ENCODE measurements at regions not wholly inside any gene's neighbourhood (a gene's known extent, or its start where the extent isn't known, plus 50 kb on each side); places are given as distances from the start of the nearest gene placed in this dataset.

DNA sequence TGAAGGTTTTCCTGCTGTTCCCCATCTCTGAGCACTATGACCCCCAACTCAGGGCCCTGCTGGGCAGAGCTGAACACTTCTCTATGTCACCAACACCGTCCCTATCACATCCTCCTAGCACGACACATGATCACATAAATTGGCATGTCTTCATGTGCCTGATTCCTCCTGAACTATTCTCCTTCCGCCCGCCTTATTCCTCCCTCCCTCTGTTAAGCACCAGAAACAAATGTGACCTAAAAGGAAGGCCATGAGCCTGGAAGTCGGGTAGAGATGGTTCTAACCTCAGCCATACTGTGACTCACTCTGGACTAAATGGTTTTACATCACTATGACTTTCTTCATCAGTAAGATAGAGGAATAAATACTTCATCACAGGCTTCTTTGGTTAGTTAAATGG, 80.8 kb upstream of the DYNLRB2 start:
- no peaks in the 10 kb centered on the region for H3K4me1 ChIP-seq (ENCODE audit: control insufficient read depth in 2 of 2, insufficient read depth in 2 of 2, low read length in 2 of 2)
- H3K9ac ChIP-seq (ENCODE audit: low read depth in 1 of 2, low read length in 2 of 2) = no peak overlapping the region
- no peaks in the 10 kb centered on the region for H3K9me3 ChIP-seq (ENCODE audit: control insufficient read depth in 2 of 2, low read length in 2 of 2)
- H3K27ac ChIP-seq (ENCODE audit: low read depth in 2 of 2, low read length in 2 of 2) = no peak overlapping the region
- no peak overlapping the region for H3K4me3 ChIP-seq (ENCODE audit: low read length in 2 of 2)
- no peaks in the 10 kb centered on the region for H3K36me3 ChIP-seq (ENCODE audit: control insufficient read depth in 2 of 2, insufficient read depth in 2 of 2, low read length in 2 of 2)
- H3K27me3 ChIP-seq (ENCODE audit: control insufficient read depth in 2 of 2, insufficient read depth in 2 of 2, low read length in 2 of 2) = no peaks in the 10 kb centered on the region

DNA sequence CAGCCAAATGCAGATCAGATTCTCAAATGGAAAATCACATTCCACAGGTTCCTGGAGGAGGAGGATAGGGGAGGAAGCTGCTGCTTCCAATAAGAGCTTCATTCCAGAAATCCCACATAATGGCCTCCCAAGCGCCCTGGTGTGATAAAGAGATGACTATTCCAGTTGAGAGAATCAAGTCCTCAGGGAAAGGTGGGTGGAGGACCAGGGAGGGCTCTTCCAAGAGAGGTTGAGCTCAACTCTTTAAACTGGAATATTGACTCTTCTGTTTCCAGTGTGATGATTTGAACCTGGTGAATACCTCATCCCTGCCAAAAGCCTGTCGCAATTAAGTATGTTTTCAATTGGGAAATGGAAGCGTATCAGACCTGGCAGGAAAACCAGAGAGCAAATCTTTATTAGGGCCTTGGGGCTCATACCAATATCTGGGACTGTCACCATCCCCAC, 81.4 kb upstream of the DYNLRB2 start:
- Histone ChIP-seq H3K27ac (ENCODE audit: low read depth in 2 of 2, low read length in 2 of 2) (no peak overlapping the region), H3K9ac (ENCODE audit: low read depth in 1 of 2, low read length in 2 of 2) (no peak overlapping the region), H3K27me3 (ENCODE audit: control insufficient read depth in 2 of 2, insufficient read depth in 2 of 2, low read length in 2 of 2) (no peaks in the 10 kb centered on the region), H3K4me3 (ENCODE audit: low read length in 2 of 2) (no peak overlapping the region), H3K36me3 (ENCODE audit: control insufficient read depth in 2 of 2, insufficient read depth in 2 of 2, low read length in 2 of 2) (no peaks in the 10 kb centered on the region), H3K9me3 (ENCODE audit: control insufficient read depth in 2 of 2, low read length in 2 of 2) (no peaks in the 10 kb centered on the region), H3K4me1 (ENCODE audit: control insufficient read depth in 2 of 2, insufficient read depth in 2 of 2, low read length in 2 of 2) (no peaks in the 10 kb centered on the region)

DNA sequence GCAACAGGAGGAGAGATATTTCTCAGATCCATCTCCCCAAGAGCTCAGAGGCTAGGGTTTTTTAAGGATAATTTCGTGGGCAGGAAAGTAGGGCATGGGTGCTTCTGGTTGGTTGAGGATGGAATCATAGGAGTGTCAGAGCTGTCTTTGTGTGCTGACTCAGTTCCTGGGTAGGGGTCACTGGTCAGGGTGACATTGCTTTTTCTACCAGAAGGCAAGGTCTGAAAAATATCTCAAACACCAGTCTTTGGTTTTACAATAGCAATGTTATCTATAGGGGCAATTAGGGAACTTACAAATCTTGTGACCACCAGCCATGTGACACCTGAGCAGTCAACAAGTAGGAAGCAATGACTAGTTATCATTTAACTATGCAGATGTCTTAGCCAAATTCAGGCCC, 82.9 kb upstream of the DYNLRB2 start:
- Histone ChIP-seq H3K27me3 (ENCODE audit: control insufficient read depth in 2 of 2, insufficient read depth in 2 of 2, low read length in 2 of 2) (no peaks in the 10 kb centered on the region), H3K27ac (ENCODE audit: low read depth in 2 of 2, low read length in 2 of 2) (no peak overlapping the region), H3K36me3 (ENCODE audit: control insufficient read depth in 2 of 2, insufficient read depth in 2 of 2, low read length in 2 of 2) (no peaks in the 10 kb centered on the region), H3K9me3 (ENCODE audit: control insufficient read depth in 2 of 2, low read length in 2 of 2) (no peaks in the 10 kb centered on the region), H3K9ac (ENCODE audit: low read depth in 1 of 2, low read length in 2 of 2) (no peak overlapping the region), H3K4me1 (ENCODE audit: control insufficient read depth in 2 of 2, insufficient read depth in 2 of 2, low read length in 2 of 2) (no peaks in the 10 kb centered on the region), H3K4me3 (ENCODE audit: low read length in 2 of 2) (no peak overlapping the region)

DNA sequence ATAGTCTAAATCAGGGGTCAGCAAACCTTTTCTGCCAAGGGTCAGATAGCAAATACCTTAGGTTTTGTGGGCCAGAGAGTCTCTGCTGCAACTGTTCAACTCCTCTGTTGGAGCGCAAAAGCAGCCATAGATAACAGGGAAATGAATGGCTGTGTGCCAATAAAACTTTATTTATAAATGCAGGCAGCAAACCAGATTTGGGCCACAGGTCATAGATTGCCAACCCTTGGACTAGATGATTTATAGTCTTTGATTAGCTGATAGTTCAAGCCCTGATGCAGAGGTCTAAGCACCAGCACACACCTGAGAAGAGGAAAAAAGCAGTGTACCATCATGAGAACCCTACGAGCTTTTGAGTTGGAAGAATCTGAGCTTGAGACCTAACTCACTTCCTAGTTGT, 86.0 kb upstream of the DYNLRB2 start:
- Histone ChIP-seq H3K9me3 (ENCODE audit: control insufficient read depth in 2 of 2, low read length in 2 of 2) (no peaks in the 10 kb centered on the region), H3K4me1 (ENCODE audit: control insufficient read depth in 2 of 2, insufficient read depth in 2 of 2, low read length in 2 of 2) (no peaks in the 10 kb centered on the region), H3K9ac (ENCODE audit: low read depth in 1 of 2, low read length in 2 of 2) (no peak overlapping the region), H3K27ac (ENCODE audit: low read depth in 2 of 2, low read length in 2 of 2) (no peak overlapping the region), H3K27me3 (ENCODE audit: control insufficient read depth in 2 of 2, insufficient read depth in 2 of 2, low read length in 2 of 2) (no peaks in the 10 kb centered on the region), H3K36me3 (ENCODE audit: control insufficient read depth in 2 of 2, insufficient read depth in 2 of 2, low read length in 2 of 2) (no peaks in the 10 kb centered on the region), H3K4me3 (ENCODE audit: low read length in 2 of 2) (no peak overlapping the region)

DNA sequence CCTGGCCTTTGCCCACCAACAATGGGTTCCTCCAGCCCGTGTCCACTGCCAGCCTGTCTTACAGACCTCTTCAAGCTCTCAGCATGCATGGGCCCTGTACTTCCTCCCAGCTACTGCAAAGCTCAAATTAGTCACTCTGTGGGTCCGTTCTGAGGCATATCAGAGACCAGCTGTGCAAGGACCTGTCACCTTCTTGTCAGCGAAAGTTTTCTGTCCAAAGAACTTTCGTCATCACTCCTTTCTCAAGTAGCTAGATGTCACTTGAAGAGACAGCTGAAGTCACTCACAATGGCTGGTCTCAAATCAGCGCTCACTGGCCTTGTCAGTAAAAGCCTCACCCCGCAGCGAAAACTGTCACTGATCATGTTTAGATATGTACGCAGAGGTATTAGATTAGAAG, 91.4 kb upstream of the DYNLRB2 start:
- no peak overlapping the region for H3K9ac ChIP-seq (ENCODE audit: low read depth in 1 of 2, low read length in 2 of 2)
- no peaks in the 10 kb centered on the region for H3K4me1 ChIP-seq (ENCODE audit: control insufficient read depth in 2 of 2, insufficient read depth in 2 of 2, low read length in 2 of 2)
- no peaks in the 10 kb centered on the region for H3K9me3 ChIP-seq (ENCODE audit: control insufficient read depth in 2 of 2, low read length in 2 of 2)
- H3K27ac ChIP-seq (ENCODE audit: low read depth in 2 of 2, low read length in 2 of 2) = no peak overlapping the region
- no peak overlapping the region for H3K4me3 ChIP-seq (ENCODE audit: low read length in 2 of 2)
- no peaks in the 10 kb centered on the region for H3K27me3 ChIP-seq (ENCODE audit: control insufficient read depth in 2 of 2, insufficient read depth in 2 of 2, low read length in 2 of 2)
- no peaks in the 10 kb centered on the region for H3K36me3 ChIP-seq (ENCODE audit: control insufficient read depth in 2 of 2, insufficient read depth in 2 of 2, low read length in 2 of 2)

DNA sequence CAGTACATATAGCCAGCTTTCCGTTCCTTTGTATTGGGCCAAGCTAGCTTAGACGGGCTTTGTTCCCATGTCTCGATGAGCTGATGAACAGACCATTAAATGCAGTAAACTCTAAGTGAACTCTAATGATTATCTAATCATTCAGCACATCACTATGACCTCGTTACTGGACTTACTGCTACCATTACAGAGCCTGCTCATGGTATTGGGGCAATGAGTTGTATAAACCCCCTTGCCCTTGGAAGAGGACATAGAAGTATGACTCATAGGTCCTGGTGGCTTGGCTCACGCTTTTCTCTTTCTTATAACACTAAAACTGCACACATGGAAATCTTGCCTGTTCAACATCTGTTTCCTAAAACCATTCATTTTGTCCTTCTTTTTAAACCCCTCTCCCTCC, 93.6 kb upstream of the DYNLRB2 start:
- H3K27ac ChIP-seq (ENCODE audit: low read depth in 2 of 2, low read length in 2 of 2) = no peak overlapping the region
- H3K4me3 ChIP-seq (ENCODE audit: low read length in 2 of 2) = no peak overlapping the region
- no peaks in the 10 kb centered on the region for H3K36me3 ChIP-seq (ENCODE audit: control insufficient read depth in 2 of 2, insufficient read depth in 2 of 2, low read length in 2 of 2)
- no peak overlapping the region for H3K9ac ChIP-seq (ENCODE audit: low read depth in 1 of 2, low read length in 2 of 2)
- peaks cover 0 to 2% of the 10 kb centered on the region in 2 donors for H3K27me3 ChIP-seq (ENCODE audit: control insufficient read depth in 2 of 2, insufficient read depth in 2 of 2, low read length in 2 of 2)
- no peaks in the 10 kb centered on the region for H3K4me1 ChIP-seq (ENCODE audit: control insufficient read depth in 2 of 2, insufficient read depth in 2 of 2, low read length in 2 of 2)
- H3K9me3 ChIP-seq (ENCODE audit: control insufficient read depth in 2 of 2, low read length in 2 of 2) = no peaks in the 10 kb centered on the region

DNA sequence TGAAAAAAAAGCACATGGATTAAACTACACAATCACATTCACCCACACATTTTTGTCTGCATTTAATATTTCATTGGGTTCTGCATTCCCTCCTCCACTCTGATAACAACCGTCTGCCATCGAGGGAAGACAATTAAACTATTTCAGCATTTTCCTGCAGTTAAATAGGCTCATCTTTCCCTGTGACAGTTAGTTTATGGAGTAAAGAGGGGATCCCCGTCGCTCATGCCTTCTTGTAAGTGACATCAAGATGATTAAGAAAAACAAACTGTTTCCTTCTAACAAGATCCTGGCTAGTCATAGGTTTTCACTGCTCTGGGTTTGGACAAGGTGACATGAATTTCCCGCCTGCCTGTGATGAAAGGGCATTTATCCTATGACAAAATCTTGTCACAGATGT, 98.0 kb upstream of the DYNLRB2 start:
- H3K9me3 ChIP-seq (ENCODE audit: control insufficient read depth in 2 of 2, low read length in 2 of 2) = no peaks in the 10 kb centered on the region
- no peaks in the 10 kb centered on the region for H3K36me3 ChIP-seq (ENCODE audit: control insufficient read depth in 2 of 2, insufficient read depth in 2 of 2, low read length in 2 of 2)
- H3K9ac ChIP-seq (ENCODE audit: low read depth in 1 of 2, low read length in 2 of 2) = no peak overlapping the region
- H3K4me3 ChIP-seq (ENCODE audit: low read length in 2 of 2) = no peak overlapping the region
- H3K27me3 ChIP-seq (ENCODE audit: control insufficient read depth in 2 of 2, insufficient read depth in 2 of 2, low read length in 2 of 2) = peaks cover 0 to 2% of the 10 kb centered on the region in 2 donors
- no peaks in the 10 kb centered on the region for H3K4me1 ChIP-seq (ENCODE audit: control insufficient read depth in 2 of 2, insufficient read depth in 2 of 2, low read length in 2 of 2)
- H3K27ac ChIP-seq (ENCODE audit: low read depth in 2 of 2, low read length in 2 of 2) = no peak overlapping the region

DNA sequence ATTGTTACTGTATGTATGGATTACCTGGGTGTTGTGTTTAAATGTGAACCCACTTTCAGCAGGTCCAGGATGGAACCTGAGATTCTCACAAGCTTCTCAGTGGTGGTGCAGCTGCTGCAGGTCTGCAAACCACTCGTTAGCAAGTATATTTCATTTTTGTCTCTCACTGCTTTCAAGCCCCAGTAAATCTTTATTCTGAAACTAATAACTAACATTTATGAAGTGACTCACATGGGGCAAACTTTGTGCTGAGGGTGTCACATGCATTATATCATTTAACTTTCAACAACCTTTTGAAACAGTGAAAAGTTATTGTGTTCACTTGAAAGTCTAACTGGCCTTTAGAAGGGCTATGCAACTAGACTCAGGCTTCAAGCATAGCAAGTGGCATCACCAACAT, 98.9 kb upstream of the DYNLRB2 start:
- no peak overlapping the region for H3K9ac ChIP-seq (ENCODE audit: low read depth in 1 of 2, low read length in 2 of 2)
- no peak overlapping the region for H3K4me3 ChIP-seq (ENCODE audit: low read length in 2 of 2)
- H3K27ac ChIP-seq (ENCODE audit: low read depth in 2 of 2, low read length in 2 of 2) = no peak overlapping the region
- no peaks in the 10 kb centered on the region for H3K36me3 ChIP-seq (ENCODE audit: control insufficient read depth in 2 of 2, insufficient read depth in 2 of 2, low read length in 2 of 2)
- peaks cover 0 to 2% of the 10 kb centered on the region in 2 donors for H3K27me3 ChIP-seq (ENCODE audit: control insufficient read depth in 2 of 2, insufficient read depth in 2 of 2, low read length in 2 of 2)
- H3K4me1 ChIP-seq (ENCODE audit: control insufficient read depth in 2 of 2, insufficient read depth in 2 of 2, low read length in 2 of 2) = no peaks in the 10 kb centered on the region
- no peaks in the 10 kb centered on the region for H3K9me3 ChIP-seq (ENCODE audit: control insufficient read depth in 2 of 2, low read length in 2 of 2)

DNA sequence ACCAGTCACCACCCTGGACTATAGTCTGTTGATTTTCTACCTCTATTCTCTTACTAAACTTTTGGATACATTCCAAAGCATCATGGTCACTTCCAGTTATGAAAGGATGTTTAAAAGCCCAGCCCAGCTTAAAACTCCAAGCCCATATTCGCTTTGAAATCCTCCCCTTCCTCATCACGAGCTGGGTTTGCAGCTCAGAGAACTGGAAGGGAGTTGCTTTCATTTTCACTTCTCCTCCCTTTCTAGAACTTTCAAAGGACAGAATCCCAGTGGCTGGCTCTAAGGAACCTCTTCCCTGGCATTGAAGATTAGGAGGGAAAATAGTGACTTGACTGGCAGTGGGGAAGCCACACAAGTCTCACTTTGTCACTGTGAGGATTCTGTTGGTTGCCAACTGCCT, 100.1 kb upstream of the DYNLRB2 start:
- Histone ChIP-seq H3K9me3 (ENCODE audit: control insufficient read depth in 2 of 2, low read length in 2 of 2) (no peaks in the 10 kb centered on the region), H3K4me3 (ENCODE audit: low read length in 2 of 2) (no peak overlapping the region), H3K9ac (ENCODE audit: low read depth in 1 of 2, low read length in 2 of 2) (no peak overlapping the region)

DNA sequence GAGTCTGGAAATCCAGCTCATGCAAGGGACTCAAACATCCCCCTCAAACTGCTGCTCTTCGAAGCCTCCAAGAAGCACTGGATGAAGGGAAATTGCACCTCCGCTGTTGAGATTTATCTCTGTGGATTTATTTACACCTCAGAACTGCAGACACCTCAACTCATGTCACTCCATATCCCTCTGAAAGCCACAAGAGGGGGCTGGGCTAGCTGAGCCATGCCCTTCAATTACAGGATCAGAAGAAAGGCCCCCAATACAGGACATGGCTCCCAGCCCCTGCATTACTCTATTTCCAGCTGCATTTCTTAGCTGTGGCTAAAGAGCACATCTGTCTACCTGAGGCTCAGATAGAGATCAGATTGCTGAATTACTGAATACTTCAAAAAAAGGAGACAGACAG, 103.1 kb upstream of the DYNLRB2 start:
- H3K27ac ChIP-seq (ENCODE audit: low read depth in 2 of 2, low read length in 2 of 2) = no peak overlapping the region
- H3K4me1 ChIP-seq (ENCODE audit: control insufficient read depth in 2 of 2, insufficient read depth in 2 of 2, low read length in 2 of 2) = no peaks in the 10 kb centered on the region
- H3K36me3 ChIP-seq (ENCODE audit: control insufficient read depth in 2 of 2, insufficient read depth in 2 of 2, low read length in 2 of 2) = no peaks in the 10 kb centered on the region
- no peak overlapping the region for H3K9ac ChIP-seq (ENCODE audit: low read depth in 1 of 2, low read length in 2 of 2)
- no peaks in the 10 kb centered on the region for H3K27me3 ChIP-seq (ENCODE audit: control insufficient read depth in 2 of 2, insufficient read depth in 2 of 2, low read length in 2 of 2)
- H3K4me3 ChIP-seq (ENCODE audit: low read length in 2 of 2) = no peak overlapping the region
- H3K9me3 ChIP-seq (ENCODE audit: control insufficient read depth in 2 of 2, low read length in 2 of 2) = no peaks in the 10 kb centered on the region

More for the DNA sequence above, 100.1 kb upstream of the DYNLRB2 start:
- Histone ChIP-seq H3K27ac (ENCODE audit: low read depth in 2 of 2, low read length in 2 of 2) (no peak overlapping the region), H3K36me3 (ENCODE audit: control insufficient read depth in 2 of 2, insufficient read depth in 2 of 2, low read length in 2 of 2) (no peaks in the 10 kb centered on the region), H3K27me3 (ENCODE audit: control insufficient read depth in 2 of 2, insufficient read depth in 2 of 2, low read length in 2 of 2) (peaks cover 0 to 2% of the 10 kb centered on the region in 2 donors), H3K4me1 (ENCODE audit: control insufficient read depth in 2 of 2, insufficient read depth in 2 of 2, low read length in 2 of 2) (no peaks in the 10 kb centered on the region)

DNA sequence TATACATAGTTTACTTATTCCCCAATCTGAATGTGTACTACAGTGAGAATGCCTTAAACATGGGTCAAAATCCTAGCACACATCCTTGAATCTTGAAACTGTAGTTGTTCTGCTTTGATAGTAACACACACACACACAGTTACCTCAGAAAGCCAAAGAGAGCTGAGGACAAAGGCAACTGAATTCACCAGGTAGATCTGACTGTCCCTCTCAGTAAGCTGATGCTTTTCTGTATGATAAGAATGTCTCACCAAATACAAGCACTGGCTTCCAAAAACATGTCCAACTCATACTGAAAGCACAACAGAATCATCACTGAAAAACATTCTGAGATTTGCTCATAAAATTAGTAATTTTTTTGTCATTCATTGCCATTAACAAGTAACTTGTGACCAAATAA, 104.3 kb upstream of the DYNLRB2 start:
- Histone ChIP-seq H3K4me1 (ENCODE audit: control insufficient read depth in 2 of 2, insufficient read depth in 2 of 2, low read length in 2 of 2) (no peaks in the 10 kb centered on the region), H3K9ac (ENCODE audit: low read depth in 1 of 2, low read length in 2 of 2) (no peak overlapping the region), H3K27me3 (ENCODE audit: control insufficient read depth in 2 of 2, insufficient read depth in 2 of 2, low read length in 2 of 2) (no peaks in the 10 kb centered on the region), H3K36me3 (ENCODE audit: control insufficient read depth in 2 of 2, insufficient read depth in 2 of 2, low read length in 2 of 2) (no peaks in the 10 kb centered on the region), H3K27ac (ENCODE audit: low read depth in 2 of 2, low read length in 2 of 2) (no peak overlapping the region), H3K9me3 (ENCODE audit: control insufficient read depth in 2 of 2, low read length in 2 of 2) (no peaks in the 10 kb centered on the region), H3K4me3 (ENCODE audit: low read length in 2 of 2) (no peak overlapping the region)

All from mucosa of rectum (tissue), 2 donors.